VCaP (cell line): ENCODE measurements at regions not wholly inside any gene's neighbourhood (a gene's known extent, or its start where the extent isn't known, plus 50 kb on each side); places are given as distances from the start of the nearest gene placed in this dataset.

Experiments used
- H3K27ac ChIP-seq: fragments of 450-650 bp; 2 replicates; pipeline ENCODE4 v1.5.1; 2017
- CTCF ChIP-seq: fragments of 450-650 bp; conservative IDR thresholded peaks from 2 replicates; pipeline ENCODE4 v1.5.1; 2017; ENCODE audit warnings: mild to moderate bottlenecking, moderate library complexity

- no peak overlapping the region for H3K27ac ChIP-seq
- no peak for TF ChIP-seq CTCF
Observed at GRCh38 chr7:125773113-125773785, 843.6 kb upstream of the POT1 start.

- TF ChIP-seq CTCF: no peak
- H3K27ac ChIP-seq: no peak overlapping the region
Observed at GRCh38 chr7:125747966-125748365, 818.3 kb upstream of the POT1 start.

DNA sequence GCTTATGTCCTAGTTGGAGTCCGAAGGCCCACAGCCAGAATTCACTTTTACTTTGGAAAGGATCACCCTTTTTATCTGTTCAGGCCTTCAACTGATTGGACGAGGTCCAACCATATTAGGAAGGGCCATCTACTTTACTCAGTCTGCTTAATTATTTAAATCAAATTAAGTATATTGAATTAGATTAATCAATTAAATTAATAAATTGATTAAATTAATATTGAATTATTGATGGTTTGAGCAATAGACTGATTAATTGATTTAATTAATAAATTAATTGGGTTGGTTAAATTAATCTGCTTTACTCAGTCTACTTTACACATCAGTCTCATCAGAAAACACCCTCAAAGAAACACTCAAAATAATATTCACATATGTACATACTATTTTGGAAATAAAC, 816.9 kb upstream of the POT1 start:
- H3K27ac ChIP-seq: no peak overlapping the region
- no peak for TF ChIP-seq CTCF

DNA sequence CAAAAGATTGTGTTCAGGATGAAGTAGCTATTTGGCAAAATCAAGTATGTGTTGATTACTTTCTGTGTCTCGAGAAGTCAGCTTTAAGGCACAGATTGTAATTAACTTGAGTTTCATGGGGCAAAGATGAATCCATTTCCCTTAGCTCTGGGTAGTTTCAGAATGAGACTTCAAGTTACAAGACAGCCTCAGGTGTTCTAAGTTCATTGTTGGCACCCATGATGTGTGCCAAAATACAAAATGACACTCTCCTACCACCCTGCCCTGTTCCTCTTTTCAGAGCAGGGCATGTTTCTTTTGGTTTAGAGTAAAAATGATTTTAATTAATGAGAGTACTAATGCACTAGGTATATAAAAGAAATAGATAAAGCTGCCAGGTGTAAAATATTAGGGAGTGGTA, 797.6 kb upstream of the POT1 start:
- no peak overlapping the region for H3K27ac ChIP-seq

DNA sequence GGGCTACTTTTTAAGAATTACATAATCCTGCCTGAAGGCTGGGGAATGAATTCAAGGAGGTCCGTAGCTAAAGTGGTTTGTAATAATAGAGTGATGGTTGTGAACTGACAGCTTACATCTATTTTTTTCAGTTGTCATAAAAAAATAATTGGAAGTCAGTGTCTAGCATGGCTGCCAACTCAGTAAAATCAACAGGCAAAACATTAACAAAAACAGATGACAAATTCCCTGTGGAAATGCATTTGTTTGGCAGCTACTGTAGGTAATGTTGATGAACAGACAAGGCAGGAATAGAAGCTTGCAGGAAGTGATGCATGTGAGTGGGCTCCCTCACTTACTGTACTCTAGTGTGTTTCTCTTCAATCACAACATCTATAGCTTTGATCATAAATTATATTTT, 766.0 kb upstream of the POT1 start:
- no peak overlapping the region for H3K27ac ChIP-seq
- TF ChIP-seq CTCF: no peak

More for the DNA sequence above, 797.6 kb upstream of the POT1 start:
- TF ChIP-seq CTCF: no peak

DNA sequence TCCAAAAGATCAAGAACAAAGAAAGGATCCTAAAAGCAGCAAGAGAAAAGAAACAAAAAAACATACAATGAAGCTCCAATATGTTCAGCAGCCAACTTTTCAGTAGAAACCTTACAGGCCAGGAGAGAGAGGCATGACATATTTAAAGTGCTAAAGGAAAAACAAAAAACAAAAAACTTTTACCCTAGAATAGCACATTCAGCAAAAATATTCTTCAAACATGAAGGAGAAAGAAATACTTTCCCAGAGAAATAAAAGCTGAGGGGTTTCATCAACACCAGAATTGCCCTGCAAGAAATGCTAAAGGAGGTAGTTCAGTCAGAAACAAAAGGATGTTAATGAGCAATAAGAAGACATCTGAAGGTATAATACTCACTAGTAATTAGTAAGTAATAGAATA, 753.5 kb upstream of the POT1 start:
- no peak overlapping the region for H3K27ac ChIP-seq
- TF ChIP-seq CTCF: no peak

GRCh38 chr7:125681508-125681907, 751.9 kb upstream of the POT1 start:
- no peak overlapping the region for H3K27ac ChIP-seq
- TF ChIP-seq CTCF: no peak
